HEK293T (cell line): ENCODE measurements at regions not wholly inside any gene's neighbourhood (a gene's known extent, or its start where the extent isn't known, plus 50 kb on each side); places are given as distances from the start of the nearest gene placed in this dataset.
A peak's percentile ranks its signal among the peaks of the same experiment; 100 is the strongest.

Experiments
- CTCF ChIA-PET: fragments of 350-600 bp; formaldehyde crosslinking; extraction: SDS; loops from one replicate; lab custom pipeline; 2021; ENCODE audit warnings: antibody characterized with exemption, inconsistent platforms; lab: Yijun Ruan, JAX
- POLR2A ChIA-PET: fragments of 350-600 bp; formaldehyde crosslinking; extraction: SDS; loops from one replicate; lab custom pipeline; 2020; ENCODE audit warnings: antibody characterized with exemption, inconsistent platforms; lab: Yijun Ruan, JAX
- DNase-seq: peaks from one replicate; pipeline ENCODE4 v3.0.0; 2012; ENCODE audit warnings: mixed read lengths; ENCODE audit errors: extremely low spot score
- ARNT ChIP-seq: fragments of 450-650 bp; IDR thresholded peaks from 2 replicates; pipeline ENCODE4 v1.6.1; 2017; ENCODE audit warnings: mild to moderate bottlenecking
- BHLHE40 ChIP-seq: fragments of 450-650 bp; IDR thresholded peaks from 2 replicates; pipeline ENCODE4 v1.6.1; 2016; ENCODE audit warnings: mild to moderate bottlenecking, moderate library complexity, borderline replicate concordance
- CTBP1 ChIP-seq: fragments of 450-650 bp; IDR thresholded peaks from 2 replicates; pipeline ENCODE4 v1.6.1; 2016; ENCODE audit warnings: borderline replicate concordance
- ELF4 ChIP-seq: fragments of 450-650 bp; IDR thresholded peaks from 2 replicates; pipeline ENCODE4 v1.6.1; 2017; ENCODE audit warnings: antibody characterized with exemption
- FOXA1 ChIP-seq: fragments of 450-650 bp; IDR thresholded peaks from 2 replicates; pipeline ENCODE4 v1.6.1; 2016; ENCODE audit warnings: mild to moderate bottlenecking
- FOXK2 ChIP-seq: fragments of 450-650 bp; IDR thresholded peaks from 2 replicates; pipeline ENCODE4 v1.6.1; 2016; ENCODE audit warnings: mild to moderate bottlenecking
- FOXM1 ChIP-seq: fragments of 450-650 bp; IDR thresholded peaks from 2 replicates; pipeline ENCODE4 v1.6.1; 2017; ENCODE audit warnings: mild to moderate bottlenecking, borderline replicate concordance
- HDGF ChIP-seq: fragments of 450-650 bp; IDR thresholded peaks from 2 replicates; pipeline ENCODE4 v1.6.1; 2017; ENCODE audit warnings: antibody characterized with exemption, borderline replicate concordance
- L3MBTL2 ChIP-seq: fragments of 450-650 bp; conservative IDR thresholded peaks from 2 replicates; pipeline ENCODE4 v1.6.1; 2016; ENCODE audit warnings: mild to moderate bottlenecking
- LEF1 ChIP-seq: fragments of 450-650 bp; IDR thresholded peaks from 2 replicates; pipeline ENCODE4 v1.6.1; 2017; ENCODE audit warnings: mild to moderate bottlenecking, borderline replicate concordance
- NFRKB ChIP-seq: fragments of 450-650 bp; IDR thresholded peaks from 2 replicates; pipeline ENCODE4 v1.6.1; 2016; ENCODE audit warnings: mild to moderate bottlenecking, moderate library complexity
- SP1 ChIP-seq: fragments of 450-650 bp; IDR thresholded peaks from 2 replicates; pipeline ENCODE4 v1.6.1; 2017
- SUZ12 ChIP-seq: fragments of 450-650 bp; IDR thresholded peaks from 2 replicates; pipeline ENCODE4 v1.6.1; 2016; ENCODE audit warnings: mild to moderate bottlenecking
- TARDBP ChIP-seq: fragments of 450-650 bp; IDR thresholded peaks from 2 replicates; pipeline ENCODE4 v1.6.1; 2016
- ZNF384 ChIP-seq: fragments of 450-650 bp; IDR thresholded peaks from 2 replicates; pipeline ENCODE4 v1.6.1; 2016
- TF ChIP-seq, protein P1 (sequence below): fragments of 450-650 bp; IDR thresholded peaks from 2 replicates; pipeline ENCODE4 v1.6.1; 2016

GRCh38 chr3:109210501-109210900 lies 74.0 kb downstream of the C3orf85 start:
- DNase-seq, result no peak
- no peak for TF ChIP-seq L3MBTL2
- TF ChIP-seq BHLHE40, result no peak
- no peak for TF ChIP-seq SP1
- TF ChIP-seq CTBP1, result no peak
- no peak for TF ChIP-seq FOXM1
- ChIA-PET CTCF (no interaction called here), POLR2A (no interaction called here)

DNA sequence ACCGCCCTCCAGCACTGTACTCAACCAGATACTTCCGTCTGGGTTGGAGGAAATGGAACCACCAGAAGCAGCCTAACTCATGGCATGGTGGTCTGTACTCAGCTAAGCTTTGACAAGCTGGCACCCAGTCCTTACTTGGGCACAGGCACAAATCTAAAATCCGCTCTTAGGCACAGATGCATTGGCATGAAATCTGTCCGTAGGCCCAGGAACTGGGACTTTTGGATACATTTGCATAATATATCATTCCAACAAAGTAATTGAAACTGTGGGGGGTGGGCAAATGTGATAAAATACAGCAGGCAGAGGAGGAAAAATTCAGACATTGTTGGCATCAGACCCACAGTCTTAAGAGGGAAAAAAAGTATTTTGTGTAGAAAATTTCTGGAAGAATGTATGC lies 75.4 kb downstream of the C3orf85 start:
- TF ChIP-seq BHLHE40 (no peak), SP1 (no peak), CTBP1 (no peak), ZNF384 (no peak), LEF1 (no peak), FOXK2 (no peak), L3MBTL2 (no peak), FOXM1 (no peak), FOXA1 (no peak), ARNT (no peak), ELF4 (no peak), TARDBP (no peak), SUZ12 (no peak), HDGF (no peak), NFRKB (no peak)
- TF ChIP-seq, protein P1, sequence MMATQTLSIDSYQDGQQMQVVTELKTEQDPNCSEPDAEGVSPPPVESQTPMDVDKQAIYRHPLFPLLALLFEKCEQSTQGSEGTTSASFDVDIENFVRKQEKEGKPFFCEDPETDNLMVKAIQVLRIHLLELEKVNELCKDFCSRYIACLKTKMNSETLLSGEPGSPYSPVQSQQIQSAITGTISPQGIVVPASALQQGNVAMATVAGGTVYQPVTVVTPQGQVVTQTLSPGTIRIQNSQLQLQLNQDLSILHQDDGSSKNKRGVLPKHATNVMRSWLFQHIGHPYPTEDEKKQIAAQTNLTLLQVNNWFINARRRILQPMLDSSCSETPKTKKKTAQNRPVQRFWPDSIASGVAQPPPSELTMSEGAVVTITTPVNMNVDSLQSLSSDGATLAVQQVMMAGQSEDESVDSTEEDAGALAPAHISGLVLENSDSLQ, result no peak
- no peak for DNase-seq
- ChIA-PET POLR2A (interaction anchor here (1.2 kb wide), 1 partner anchor 17 kb away, joined by 3 read pairs; no protein-coding TSS in a partner anchor), CTCF (no interaction called here)

GRCh38 chr3:109213321-109213720 lies 76.8 kb downstream of the C3orf85 start:
- POLR2A ChIA-PET, result no interaction called here
- TF ChIP-seq TARDBP, result no peak
- no peak for DNase-seq
- CTCF ChIA-PET, result no interaction called here

DNA sequence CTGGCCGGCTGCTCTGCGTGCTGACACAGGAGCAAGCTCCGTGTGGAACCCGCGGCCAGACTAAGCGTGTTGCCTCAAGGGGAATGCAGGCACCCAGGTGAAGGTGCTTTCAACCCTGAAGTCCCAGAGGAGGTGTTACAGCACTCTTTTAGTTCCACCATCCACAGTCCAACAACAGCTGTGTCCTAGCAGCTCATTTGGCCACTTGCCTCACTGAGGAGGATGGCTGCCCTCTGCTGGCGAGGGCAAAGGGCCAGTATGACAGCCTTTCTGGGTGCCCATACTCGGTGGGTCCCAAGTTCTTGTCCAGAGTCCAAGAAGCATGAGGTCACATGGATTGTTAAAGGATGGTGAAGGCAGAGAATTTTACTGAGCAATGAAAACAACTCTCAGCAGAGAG lies 87.8 kb downstream of the C3orf85 start:
- POLR2A ChIA-PET, result no interaction called here
- TF ChIP-seq, protein P1, result no peak
- TF ChIP-seq FOXA1 (no peak), SP1 (no peak), ARNT (no peak), FOXM1 (no peak), SUZ12 (no peak), LEF1 (no peak), HDGF (no peak), ELF4 (no peak), L3MBTL2 (no peak), CTBP1 (no peak), FOXK2 (no peak), TARDBP (no peak), BHLHE40 (no peak), ZNF384 (no peak), NFRKB (no peak)
- peak; percentile 8 for DNase-seq
- CTCF ChIA-PET, result interaction anchor here (0.7 kb wide), 1 partner anchor 200 kb away, joined by 3 read pairs; no protein-coding TSS in a partner anchor

- TF ChIP-seq ARNT, result no peak
- no peak for TF ChIP-seq FOXK2
- TF ChIP-seq ZNF384, result no peak
- ChIA-PET CTCF (no interaction called here), POLR2A (no interaction called here)
- DNase-seq, result no peak
Observed at GRCh38 chr3:109225516-109225915, 89.0 kb downstream of the C3orf85 start.

DNA sequence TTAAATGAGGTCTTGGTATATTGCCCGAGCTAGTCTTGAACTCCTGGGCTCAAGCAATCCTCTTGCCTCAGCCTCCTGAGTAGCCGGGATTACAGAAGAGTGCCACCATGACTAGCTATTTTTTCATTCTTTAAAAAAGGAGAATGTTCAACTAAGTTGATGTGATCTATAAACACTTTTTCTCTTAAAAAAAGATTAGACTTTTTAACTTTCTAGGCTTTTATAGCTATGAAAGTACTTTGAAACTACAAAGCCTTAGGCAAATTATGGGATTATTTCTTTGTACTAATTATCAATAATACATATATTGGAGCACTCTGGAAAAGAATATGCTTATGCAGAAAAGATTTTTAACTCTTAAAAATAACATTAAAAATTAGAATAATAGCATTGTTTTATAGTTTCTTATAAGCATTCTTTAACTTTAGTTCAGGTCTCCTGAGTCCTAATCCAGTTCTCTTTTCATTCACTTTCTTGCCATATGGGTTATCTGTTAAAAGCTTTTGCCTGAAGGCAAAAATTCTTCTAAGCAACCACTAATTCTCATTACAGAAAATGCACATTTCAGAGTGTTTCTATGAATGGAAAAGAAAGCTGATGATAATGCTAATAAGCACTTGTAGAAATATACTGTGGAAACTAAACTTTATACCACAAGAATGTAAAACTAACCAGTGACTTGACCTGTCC lies 87.8 kb downstream of the DPPA2 start:
- ChIA-PET POLR2A (no interaction called here), CTCF (no interaction called here)
- TF ChIP-seq L3MBTL2 (no peak), FOXK2 (no peak), FOXM1 (no peak), CTBP1 (no peak), NFRKB (no peak), ARNT (no peak), LEF1 (no peak), BHLHE40 (no peak), SUZ12 (no peak), SP1 (no peak), ELF4 (no peak)
- TF ChIP-seq, protein P1, result no peak
- no peak for DNase-seq
